ENCODE measurements at regions not wholly inside any gene's neighbourhood (a gene's known extent, or its start where the extent isn't known, plus 50 kb on each side); places are given as distances from the start of the nearest gene placed in this dataset.

GRCh38 chrX:121301356-121301755, 253.9 kb downstream of the GLUD2 start:
- ChIA-PET CTCF (no interaction called here), POLR2A (no interaction called here)
- no peak for TF ChIP-seq CTCF (IDR thresholded peaks at IDR 0.05; ENCODE audit: insufficient read depth, low read depth, low read length)
- H3K4me3 ChIP-seq (ENCODE audit: low read depth, low read length), result no peak overlapping the region
- H3K36me3 ChIP-seq (ENCODE audit: control insufficient read depth, insufficient read depth, low read length), result no peaks in the 10 kb centered on the region
- no peaks in the 10 kb centered on the region for H3K27me3 ChIP-seq (ENCODE audit: control insufficient read depth, insufficient read depth, low read length)
- DNase-seq (ENCODE audit: low read depth), result no peak

- H3K4me3 ChIP-seq (ENCODE audit: low read depth, low read length), result no peak overlapping the region
- ChIA-PET POLR2A (no interaction called here), CTCF (no interaction called here)
- no peak for DNase-seq (ENCODE audit: low read depth)
- no peaks in the 10 kb centered on the region for H3K36me3 ChIP-seq (ENCODE audit: control insufficient read depth, insufficient read depth, low read length)
- H3K27me3 ChIP-seq (ENCODE audit: control insufficient read depth, insufficient read depth, low read length), result no peaks in the 10 kb centered on the region
- no peak for TF ChIP-seq CTCF (IDR thresholded peaks at IDR 0.05; ENCODE audit: insufficient read depth, low read depth, low read length)
These were observed 254.4 kb downstream of the GLUD2 start for GRCh38 chrX:121301822-121302221.

- Histone ChIP-seq H3K36me3 (ENCODE audit: control insufficient read depth, insufficient read depth, low read length) (no peaks in the 10 kb centered on the region), H3K27me3 (ENCODE audit: control insufficient read depth, insufficient read depth, low read length) (no peaks in the 10 kb centered on the region), H3K4me3 (ENCODE audit: low read depth, low read length) (no peak overlapping the region)
- DNase-seq (ENCODE audit: low read depth), result no peak
- TF ChIP-seq CTCF (IDR thresholded peaks at IDR 0.05; ENCODE audit: insufficient read depth, low read depth, low read length), result no peak
- ChIA-PET POLR2A (no interaction called here), CTCF (no interaction called here)
These were observed 260.0 kb downstream of the GLUD2 start for GRCh38 chrX:121307449-121307848.

GRCh38 chrX:121308276-121308805, 260.9 kb downstream of the GLUD2 start:
- ChIA-PET CTCF (interaction anchor here (0.7 to 1.1 kb wide), 2 partner anchors 13 to 14 kb away, joined by 5 read pairs; no protein-coding TSS in a partner anchor), POLR2A (no interaction called here)
- Histone ChIP-seq H3K27me3 (ENCODE audit: control insufficient read depth, insufficient read depth, low read length) (no peaks in the 10 kb centered on the region), H3K4me3 (ENCODE audit: low read depth, low read length) (no peak overlapping the region), H3K36me3 (ENCODE audit: control insufficient read depth, insufficient read depth, low read length) (no peaks in the 10 kb centered on the region)
- peak; percentile 14 for DNase-seq (ENCODE audit: low read depth)
- TF ChIP-seq CTCF (IDR thresholded peaks at IDR 0.05; ENCODE audit: insufficient read depth, low read depth, low read length), result peak; percentile 43

GRCh38 chrX:121310820-121311219, 263.4 kb downstream of the GLUD2 start:
- Histone ChIP-seq H3K4me3 (ENCODE audit: low read depth, low read length) (no peak overlapping the region), H3K27me3 (ENCODE audit: control insufficient read depth, insufficient read depth, low read length) (no peaks in the 10 kb centered on the region), H3K36me3 (ENCODE audit: control insufficient read depth, insufficient read depth, low read length) (no peaks in the 10 kb centered on the region)
- POLR2A ChIA-PET, result no interaction called here
- no peak for TF ChIP-seq CTCF (IDR thresholded peaks at IDR 0.05; ENCODE audit: insufficient read depth, low read depth, low read length)
- DNase-seq (ENCODE audit: low read depth), result no peak
- CTCF ChIA-PET, result no interaction called here
